ENCODE measurements at regions not wholly inside any gene's neighbourhood (a gene's known extent, or its start where the extent isn't known, plus 50 kb on each side); places are given as distances from the start of the nearest gene placed in this dataset.

- DNase-seq, result no peak
- Histone ChIP-seq H3K14ac (replicated peaks; ENCODE audit: low read depth, low read length) (no peak overlapping the region), H3K23ac (ENCODE audit: low read depth, low read length) (no peak overlapping the region), H3K9me1 (ENCODE audit: insufficient read depth, low read length) (no peaks in the 10 kb centered on the region; the same call in 1 of the 2 replicates), H3K27ac (ENCODE audit: insufficient read depth, low read length) (no peak overlapping the region), H2BK15ac (ENCODE audit: low read depth, low read length) (no peak overlapping the region), H3K36me3 (ENCODE audit: control insufficient read depth, insufficient read depth, low read length) (no peaks in the 10 kb centered on the region), H2BK20ac (ENCODE audit: low read depth, low read length) (no peak overlapping the region), H4K5ac (ENCODE audit: low read depth, low read length) (no peak overlapping the region), H3K56ac (ENCODE audit: extremely low read depth, insufficient read depth, low read length) (no peak overlapping the region), H3K4ac (ENCODE audit: low read depth, low read length) (no peak overlapping the region), H3K79me1 (ENCODE audit: low read depth in 1 of 2, low read length in 2 of 2) (no peaks in the 10 kb centered on the region), H3K18ac (ENCODE audit: low read depth, low read length) (no peak overlapping the region), H4K91ac (ENCODE audit: insufficient read depth, low read depth, low read length) (no peak overlapping the region), H3K4me1 (ENCODE audit: control insufficient read depth, insufficient read depth, low read length) (peaks cover 3% of the 10 kb centered on the region), H2BK5ac (ENCODE audit: low read depth, low read length, poor library complexity, severe bottlenecking) (no peak overlapping the region), H2BK120ac (ENCODE audit: low read depth, low read length) (no peak overlapping the region), H4K20me1 (ENCODE audit: insufficient read depth, low read length) (no peaks in the 10 kb centered on the region), H3K27me3 (ENCODE audit: control insufficient read depth, insufficient read depth, low read length) (no peaks in the 10 kb centered on the region), H3K4me3 (ENCODE audit: insufficient read depth, low read depth, low read length) (no peak overlapping the region), H2AK9ac (replicated peaks; ENCODE audit: low read depth, low read length, poor library complexity) (no peak overlapping the region), H2AK5ac (ENCODE audit: low read depth, low read length) (no peak overlapping the region), H3K4me2 (ENCODE audit: low read depth, low read length) (no peak overlapping the region), H2AFZ (replicated peaks; ENCODE audit: low read length, poor library complexity) (no peak overlapping the region), H3K9ac (ENCODE audit: low read depth, low read length) (no peak overlapping the region), H4K8ac (ENCODE audit: low read depth in 2 of 2, low read length in 2 of 2) (no peak overlapping the region), H3K9me3 (ENCODE audit: control insufficient read depth, insufficient read depth, low read length) (no peaks in the 10 kb centered on the region)
- WGBS, 2 experiments (ENCODE audit: extremely low coverage in 2 of 2, insufficient read length in 1 of 2), result no CpG with 5 or more reads among the region's 4 CpGs
- ChIA-PET CTCF (no interaction called here), POLR2A (ENCODE audit: unreplicated experiment) (no interaction called here)
- intact Hi-C loops (cut with micrococcal nuclease) (no loop called here), in situ Hi-C loops (cut with MboI; ENCODE audit: low sequenced_read_pairs) (no loop called here), dilution Hi-C loops (cut with HindIII; ENCODE audit: low sequenced_read_pairs, unreplicated experiment) (no loop called here)
- ATAC-seq (ENCODE audit: low read depth), result no peak
- BruUV-seq (replicated peaks), result no TSS peak
- no peak for TF ChIP-seq BHLHE40 (IDR thresholded peaks at IDR 0.05; ENCODE audit: low read depth, low read length)
- TF ChIP-seq CEBPB (IDR thresholded peaks at IDR 0.05; ENCODE audit: low read depth, low read length), result no peak
- TF ChIP-seq CHD1 (IDR thresholded peaks at IDR 0.05; ENCODE audit: low read depth, low read length), result no peak
- TF ChIP-seq RCOR1 (IDR thresholded peaks at IDR 0.05; ENCODE audit: insufficient replicate concordance, low read length), result no peak
- no peak for TF ChIP-seq MAZ (IDR thresholded peaks at IDR 0.05; ENCODE audit: borderline replicate concordance, low read depth, low read length)
- no peak for TF ChIP-seq MAFK (IDR thresholded peaks at IDR 0.05; ENCODE audit: low read depth, low read length)
- TF ChIP-seq RAD21 (IDR thresholded peaks at IDR 0.05; ENCODE audit: low read length), result no peak
- no peak for TF ChIP-seq SMC3 (IDR thresholded peaks at IDR 0.05; ENCODE audit: low read depth, low read length)
- no peak for TF ChIP-seq NFE2L2 (IDR thresholded peaks at IDR 0.05; ENCODE audit: low read depth, low read length)
- no peak for TF ChIP-seq FOS (IDR thresholded peaks at IDR 0.05; ENCODE audit: low read depth, low read length)
- no peak for TF ChIP-seq USF2 (IDR thresholded peaks at IDR 0.05; ENCODE audit: low read depth, low read length)
- no peak for TF ChIP-seq POLR2A (IDR thresholded peaks at IDR 0.05; ENCODE audit: low read depth, low read length)
- TF ChIP-seq RFX5 (IDR thresholded peaks at IDR 0.05; ENCODE audit: low read depth, low read length), result no peak
- no peak for TF ChIP-seq MXI1 (IDR thresholded peaks at IDR 0.05; ENCODE audit: borderline replicate concordance, low read depth, low read length)
- TF ChIP-seq, protein P1, sequence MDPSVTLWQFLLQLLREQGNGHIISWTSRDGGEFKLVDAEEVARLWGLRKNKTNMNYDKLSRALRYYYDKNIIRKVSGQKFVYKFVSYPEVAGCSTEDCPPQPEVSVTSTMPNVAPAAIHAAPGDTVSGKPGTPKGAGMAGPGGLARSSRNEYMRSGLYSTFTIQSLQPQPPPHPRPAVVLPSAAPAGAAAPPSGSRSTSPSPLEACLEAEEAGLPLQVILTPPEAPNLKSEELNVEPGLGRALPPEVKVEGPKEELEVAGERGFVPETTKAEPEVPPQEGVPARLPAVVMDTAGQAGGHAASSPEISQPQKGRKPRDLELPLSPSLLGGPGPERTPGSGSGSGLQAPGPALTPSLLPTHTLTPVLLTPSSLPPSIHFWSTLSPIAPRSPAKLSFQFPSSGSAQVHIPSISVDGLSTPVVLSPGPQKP (IDR thresholded peaks at IDR 0.05; ENCODE audit: borderline replicate concordance, low read depth, low read length), result no peak
- TF ChIP-seq CTCF (conservative IDR thresholded peaks at IDR 0.05; ENCODE audit: low read depth, low read length), result no peak
Measured at GRCh38 chr1:217024911-217025310, 301.7 kb upstream of the ESRRG start.

Measured in IMR-90 (cell line).